ENCODE measurements at regions not wholly inside any gene's neighbourhood (a gene's known extent, or its start where the extent isn't known, plus 50 kb on each side); places are given as distances from the start of the nearest gene placed in this dataset.
A peak's percentile ranks its signal among the peaks of the same experiment; 100 is the strongest.

DNA sequence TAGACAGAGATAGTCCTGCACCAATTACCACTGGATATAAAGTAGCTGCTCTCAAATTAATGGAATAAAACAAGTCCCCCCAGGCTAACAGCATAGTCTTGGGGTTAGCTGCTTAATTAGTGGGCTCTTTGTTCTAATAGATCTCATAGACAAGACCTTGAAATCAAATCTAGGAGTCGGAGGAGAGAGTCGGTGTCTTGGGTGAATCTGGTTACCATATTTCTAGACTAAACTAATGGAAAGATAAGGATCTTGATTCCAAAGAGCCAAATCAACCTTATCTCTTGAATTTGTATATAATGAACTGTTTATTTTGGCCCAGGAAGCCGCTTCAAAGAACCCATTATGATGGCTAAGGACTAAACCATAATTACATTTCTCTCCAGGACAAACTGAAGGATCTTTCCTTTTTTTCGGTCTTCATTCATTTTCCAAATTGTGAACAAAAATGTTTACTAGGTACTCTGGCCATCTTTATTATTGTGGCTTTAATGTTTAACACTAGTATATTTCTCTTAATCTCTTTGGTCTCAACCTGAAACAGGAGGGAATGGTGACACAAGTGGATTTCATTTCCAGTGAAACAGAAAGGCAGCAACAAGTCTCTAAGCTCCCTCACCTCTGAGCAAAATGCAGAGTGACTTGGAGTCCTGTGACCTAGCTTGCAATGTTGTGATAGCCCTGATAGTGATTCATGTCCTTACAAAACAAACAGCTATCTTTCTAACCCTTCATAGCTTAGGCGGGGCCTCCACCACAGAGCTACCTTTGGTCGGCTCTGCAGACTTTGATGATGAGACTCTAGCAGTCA is 137.9 kb upstream of the PARD3B start (continued):
- TF ChIP-seq ZNF331 (CRISPR knock-in tag; IDR thresholded peaks at IDR 0.05) (peak; percentile 42; the same call in 1 of the 2 replicates), TOPORS (CRISPR knock-in tag; IDR thresholded peaks at IDR 0.05) (no peak), HOXD1 (CRISPR knock-in tag; IDR thresholded peaks at IDR 0.05) (no peak), JDP2 (CRISPR knock-in tag; IDR thresholded peaks at IDR 0.05; ENCODE audit: borderline replicate concordance) (no peak), SETDB1 (CRISPR knock-in tag; IDR thresholded peaks at IDR 0.05; ENCODE audit: borderline replicate concordance) (no peak), CHD4 (IDR thresholded peaks at IDR 0.05; ENCODE audit: borderline replicate concordance, low read length) (no peak), HNRNPK (IDR thresholded peaks at IDR 0.05; ENCODE audit: low read depth, low read length, poor library complexity, severe bottlenecking) (no peak)
- TF ChIP-seq, protein P1, sequence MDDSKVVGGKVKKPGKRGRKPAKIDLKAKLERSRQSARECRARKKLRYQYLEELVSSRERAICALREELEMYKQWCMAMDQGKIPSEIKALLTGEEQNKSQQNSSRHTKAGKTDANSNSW (CRISPR knock-in tag; IDR thresholded peaks at IDR 0.05; ENCODE audit: borderline replicate concordance): no peak
- TF ChIP-seq, protein P2, sequence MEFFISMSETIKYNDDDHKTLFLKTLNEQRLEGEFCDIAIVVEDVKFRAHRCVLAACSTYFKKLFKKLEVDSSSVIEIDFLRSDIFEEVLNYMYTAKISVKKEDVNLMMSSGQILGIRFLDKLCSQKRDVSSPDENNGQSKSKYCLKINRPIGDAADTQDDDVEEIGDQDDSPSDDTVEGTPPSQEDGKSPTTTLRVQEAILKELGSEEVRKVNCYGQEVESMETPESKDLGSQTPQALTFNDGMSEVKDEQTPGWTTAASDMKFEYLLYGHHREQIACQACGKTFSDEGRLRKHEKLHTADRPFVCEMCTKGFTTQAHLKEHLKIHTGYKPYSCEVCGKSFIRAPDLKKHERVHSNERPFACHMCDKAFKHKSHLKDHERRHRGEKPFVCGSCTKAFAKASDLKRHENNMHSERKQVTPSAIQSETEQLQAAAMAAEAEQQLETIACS (CRISPR knock-in tag; IDR thresholded peaks at IDR 0.05): no peak
- TF ChIP-seq, protein P3, sequence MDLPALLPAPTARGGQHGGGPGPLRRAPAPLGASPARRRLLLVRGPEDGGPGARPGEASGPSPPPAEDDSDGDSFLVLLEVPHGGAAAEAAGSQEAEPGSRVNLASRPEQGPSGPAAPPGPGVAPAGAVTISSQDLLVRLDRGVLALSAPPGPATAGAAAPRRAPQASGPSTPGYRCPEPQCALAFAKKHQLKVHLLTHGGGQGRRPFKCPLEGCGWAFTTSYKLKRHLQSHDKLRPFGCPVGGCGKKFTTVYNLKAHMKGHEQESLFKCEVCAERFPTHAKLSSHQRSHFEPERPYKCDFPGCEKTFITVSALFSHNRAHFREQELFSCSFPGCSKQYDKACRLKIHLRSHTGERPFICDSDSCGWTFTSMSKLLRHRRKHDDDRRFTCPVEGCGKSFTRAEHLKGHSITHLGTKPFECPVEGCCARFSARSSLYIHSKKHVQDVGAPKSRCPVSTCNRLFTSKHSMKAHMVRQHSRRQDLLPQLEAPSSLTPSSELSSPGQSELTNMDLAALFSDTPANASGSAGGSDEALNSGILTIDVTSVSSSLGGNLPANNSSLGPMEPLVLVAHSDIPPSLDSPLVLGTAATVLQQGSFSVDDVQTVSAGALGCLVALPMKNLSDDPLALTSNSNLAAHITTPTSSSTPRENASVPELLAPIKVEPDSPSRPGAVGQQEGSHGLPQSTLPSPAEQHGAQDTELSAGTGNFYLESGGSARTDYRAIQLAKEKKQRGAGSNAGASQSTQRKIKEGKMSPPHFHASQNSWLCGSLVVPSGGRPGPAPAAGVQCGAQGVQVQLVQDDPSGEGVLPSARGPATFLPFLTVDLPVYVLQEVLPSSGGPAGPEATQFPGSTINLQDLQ (CRISPR knock-in tag; IDR thresholded peaks at IDR 0.05): no peak
- TF ChIP-seq, protein P4, sequence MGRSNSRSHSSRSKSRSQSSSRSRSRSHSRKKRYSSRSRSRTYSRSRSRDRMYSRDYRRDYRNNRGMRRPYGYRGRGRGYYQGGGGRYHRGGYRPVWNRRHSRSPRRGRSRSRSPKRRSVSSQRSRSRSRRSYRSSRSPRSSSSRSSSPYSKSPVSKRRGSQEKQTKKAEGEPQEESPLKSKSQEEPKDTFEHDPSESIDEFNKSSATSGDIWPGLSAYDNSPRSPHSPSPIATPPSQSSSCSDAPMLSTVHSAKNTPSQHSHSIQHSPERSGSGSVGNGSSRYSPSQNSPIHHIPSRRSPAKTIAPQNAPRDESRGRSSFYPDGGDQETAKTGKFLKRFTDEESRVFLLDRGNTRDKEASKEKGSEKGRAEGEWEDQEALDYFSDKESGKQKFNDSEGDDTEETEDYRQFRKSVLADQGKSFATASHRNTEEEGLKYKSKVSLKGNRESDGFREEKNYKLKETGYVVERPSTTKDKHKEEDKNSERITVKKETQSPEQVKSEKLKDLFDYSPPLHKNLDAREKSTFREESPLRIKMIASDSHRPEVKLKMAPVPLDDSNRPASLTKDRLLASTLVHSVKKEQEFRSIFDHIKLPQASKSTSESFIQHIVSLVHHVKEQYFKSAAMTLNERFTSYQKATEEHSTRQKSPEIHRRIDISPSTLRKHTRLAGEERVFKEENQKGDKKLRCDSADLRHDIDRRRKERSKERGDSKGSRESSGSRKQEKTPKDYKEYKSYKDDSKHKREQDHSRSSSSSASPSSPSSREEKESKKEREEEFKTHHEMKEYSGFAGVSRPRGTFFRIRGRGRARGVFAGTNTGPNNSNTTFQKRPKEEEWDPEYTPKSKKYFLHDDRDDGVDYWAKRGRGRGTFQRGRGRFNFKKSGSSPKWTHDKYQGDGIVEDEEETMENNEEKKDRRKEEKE (IDR thresholded peaks at IDR 0.05): no peak
- TF ChIP-seq, protein P5, sequence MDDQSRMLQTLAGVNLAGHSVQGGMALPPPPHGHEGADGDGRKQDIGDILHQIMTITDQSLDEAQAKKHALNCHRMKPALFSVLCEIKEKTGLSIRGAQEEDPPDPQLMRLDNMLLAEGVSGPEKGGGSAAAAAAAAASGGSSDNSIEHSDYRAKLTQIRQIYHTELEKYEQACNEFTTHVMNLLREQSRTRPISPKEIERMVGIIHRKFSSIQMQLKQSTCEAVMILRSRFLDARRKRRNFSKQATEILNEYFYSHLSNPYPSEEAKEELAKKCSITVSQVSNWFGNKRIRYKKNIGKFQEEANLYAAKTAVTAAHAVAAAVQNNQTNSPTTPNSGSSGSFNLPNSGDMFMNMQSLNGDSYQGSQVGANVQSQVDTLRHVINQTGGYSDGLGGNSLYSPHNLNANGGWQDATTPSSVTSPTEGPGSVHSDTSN (CRISPR knock-in tag; IDR thresholded peaks at IDR 0.05; ENCODE audit: borderline replicate concordance): no peak
- TF ChIP-seq, protein P6, sequence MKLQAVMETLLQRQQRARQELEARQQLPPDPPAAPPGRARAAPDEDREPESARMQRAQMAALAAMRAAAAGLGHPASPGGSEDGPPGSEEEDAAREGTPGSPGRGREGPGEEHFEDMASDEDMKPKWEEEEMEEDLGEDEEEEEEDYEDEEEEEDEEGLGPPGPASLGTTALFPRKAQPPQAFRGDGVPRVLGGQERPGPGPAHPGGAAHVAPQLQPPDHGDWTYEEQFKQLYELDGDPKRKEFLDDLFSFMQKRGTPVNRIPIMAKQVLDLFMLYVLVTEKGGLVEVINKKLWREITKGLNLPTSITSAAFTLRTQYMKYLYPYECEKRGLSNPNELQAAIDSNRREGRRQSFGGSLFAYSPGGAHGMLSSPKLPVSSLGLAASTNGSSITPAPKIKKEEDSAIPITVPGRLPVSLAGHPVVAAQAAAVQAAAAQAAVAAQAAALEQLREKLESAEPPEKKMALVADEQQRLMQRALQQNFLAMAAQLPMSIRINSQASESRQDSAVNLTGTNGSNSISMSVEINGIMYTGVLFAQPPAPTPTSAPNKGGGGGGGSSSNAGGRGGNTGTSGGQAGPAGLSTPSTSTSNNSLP (IDR thresholded peaks at IDR 0.05; ENCODE audit: low read depth, low read length): 0 out of 2 replicates have a peak, but pooled peaks have one; percentile 56
- TF ChIP-seq, protein P7, sequence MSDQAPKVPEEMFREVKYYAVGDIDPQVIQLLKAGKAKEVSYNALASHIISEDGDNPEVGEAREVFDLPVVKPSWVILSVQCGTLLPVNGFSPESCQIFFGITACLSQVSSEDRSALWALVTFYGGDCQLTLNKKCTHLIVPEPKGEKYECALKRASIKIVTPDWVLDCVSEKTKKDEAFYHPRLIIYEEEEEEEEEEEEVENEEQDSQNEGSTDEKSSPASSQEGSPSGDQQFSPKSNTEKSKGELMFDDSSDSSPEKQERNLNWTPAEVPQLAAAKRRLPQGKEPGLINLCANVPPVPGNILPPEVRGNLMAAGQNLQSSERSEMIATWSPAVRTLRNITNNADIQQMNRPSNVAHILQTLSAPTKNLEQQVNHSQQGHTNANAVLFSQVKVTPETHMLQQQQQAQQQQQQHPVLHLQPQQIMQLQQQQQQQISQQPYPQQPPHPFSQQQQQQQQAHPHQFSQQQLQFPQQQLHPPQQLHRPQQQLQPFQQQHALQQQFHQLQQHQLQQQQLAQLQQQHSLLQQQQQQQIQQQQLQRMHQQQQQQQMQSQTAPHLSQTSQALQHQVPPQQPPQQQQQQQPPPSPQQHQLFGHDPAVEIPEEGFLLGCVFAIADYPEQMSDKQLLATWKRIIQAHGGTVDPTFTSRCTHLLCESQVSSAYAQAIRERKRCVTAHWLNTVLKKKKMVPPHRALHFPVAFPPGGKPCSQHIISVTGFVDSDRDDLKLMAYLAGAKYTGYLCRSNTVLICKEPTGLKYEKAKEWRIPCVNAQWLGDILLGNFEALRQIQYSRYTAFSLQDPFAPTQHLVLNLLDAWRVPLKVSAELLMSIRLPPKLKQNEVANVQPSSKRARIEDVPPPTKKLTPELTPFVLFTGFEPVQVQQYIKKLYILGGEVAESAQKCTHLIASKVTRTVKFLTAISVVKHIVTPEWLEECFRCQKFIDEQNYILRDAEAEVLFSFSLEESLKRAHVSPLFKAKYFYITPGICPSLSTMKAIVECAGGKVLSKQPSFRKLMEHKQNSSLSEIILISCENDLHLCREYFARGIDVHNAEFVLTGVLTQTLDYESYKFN (CRISPR knock-in tag; conservative IDR thresholded peaks at IDR 0.05): peak; percentile 74
